SJSA1 (cell line): ENCODE measurements at regions not wholly inside any gene's neighbourhood (a gene's known extent, or its start where the extent isn't known, plus 50 kb on each side); places are given as distances from the start of the nearest gene placed in this dataset.
A peak's percentile ranks its signal among the peaks of the same experiment; 100 is the strongest.
"Not testable (repeated sequence)": the region's sequence is repeated elsewhere in the genome, so short reads cannot be mapped to it uniquely, and the experiment has no call there.

Experiments
- DNase-seq, 2 experiments: peaks; one replicate each; pipeline ENCODE4 v3.0.0-alpha.2; 2015 to 2020; ENCODE audit warnings: low spot score in 2 of 2, low read depth in 1 of 2
- H3K27ac ChIP-seq: fragments of 250-450 bp; sonication (Bioruptor Pico); 2 replicates; pipeline ENCODE4 v1.5.1; 2020; ENCODE audit warnings: mild to moderate bottlenecking, moderate library complexity
- H3K27me3 ChIP-seq: fragments of 250-450 bp; sonication (Bioruptor Pico); replicated peaks from 2 replicates; pipeline ENCODE4 v1.5.1; 2020; ENCODE audit warnings: mild to moderate bottlenecking, moderate library complexity
- H3K36me3 ChIP-seq: fragments of 250-450 bp; sonication (Bioruptor Pico); 2 replicates; pipeline ENCODE4 v1.5.1; 2020; ENCODE audit warnings: mild to moderate bottlenecking
- H3K4me1 ChIP-seq: fragments of 250-450 bp; sonication (Bioruptor Pico); replicated peaks from 2 replicates; pipeline ENCODE4 v1.6.1; 2021; ENCODE audit warnings: mild to moderate bottlenecking
- H3K4me3 ChIP-seq: fragments of 250-450 bp; sonication (Bioruptor Pico); 2 replicates; pipeline ENCODE4 v1.5.1; 2020; ENCODE audit warnings: mild to moderate bottlenecking
- H3K9me3 ChIP-seq: fragments of 250-450 bp; sonication (Bioruptor Pico); replicated peaks from 2 replicates; pipeline ENCODE4 v1.5.1; 2020; ENCODE audit warnings: mild to moderate bottlenecking

DNA sequence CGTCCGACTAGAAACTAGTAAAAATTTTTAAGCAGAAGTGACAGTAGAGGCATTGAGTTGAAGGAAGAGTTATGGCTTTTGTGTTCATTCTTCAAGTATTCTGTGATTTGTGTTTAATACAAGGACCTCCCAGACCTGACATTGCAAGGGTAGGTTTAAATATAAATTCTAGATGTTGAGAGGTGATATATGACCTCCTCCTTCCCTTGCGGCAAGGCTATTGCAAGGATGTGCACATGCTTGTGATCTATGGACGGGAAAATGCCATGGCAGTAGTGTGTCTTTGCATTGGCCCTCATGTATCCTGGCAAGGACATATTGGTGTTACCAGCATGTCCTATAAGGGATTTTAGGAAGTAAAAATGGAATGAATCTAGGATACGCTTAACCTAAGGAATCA lies 143.5 kb downstream of the NEDD1 start:
- no peak overlapping the region for H3K27ac ChIP-seq
- no peaks in the 10 kb centered on the region for H3K36me3 ChIP-seq
- no peaks in the 10 kb centered on the region for H3K9me3 ChIP-seq
- no peak for DNase-seq
- no peaks in the 10 kb centered on the region for H3K27me3 ChIP-seq
- H3K4me3 ChIP-seq: no peak overlapping the region
- no peaks in the 10 kb centered on the region for H3K4me1 ChIP-seq

DNA sequence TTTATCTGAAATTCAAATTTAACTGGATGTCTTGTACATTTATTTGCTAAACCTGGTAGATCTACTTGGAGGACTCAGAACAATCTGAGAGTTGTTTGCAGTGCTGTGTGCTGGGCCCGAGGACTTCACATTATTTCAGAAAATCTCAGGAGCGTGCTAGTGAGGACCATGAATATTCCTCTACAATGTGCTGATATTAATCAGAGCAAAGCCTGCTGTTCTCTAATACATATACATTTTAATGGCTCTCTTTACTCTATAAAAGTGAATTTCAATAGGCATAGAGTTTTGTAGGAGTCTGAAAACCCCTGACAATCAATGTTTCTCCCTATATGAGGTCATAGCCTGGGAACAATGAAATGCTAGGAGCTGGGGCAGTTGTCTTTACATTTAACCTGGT lies 144.3 kb downstream of the NEDD1 start:
- H3K36me3 ChIP-seq: no peaks in the 10 kb centered on the region

DNA sequence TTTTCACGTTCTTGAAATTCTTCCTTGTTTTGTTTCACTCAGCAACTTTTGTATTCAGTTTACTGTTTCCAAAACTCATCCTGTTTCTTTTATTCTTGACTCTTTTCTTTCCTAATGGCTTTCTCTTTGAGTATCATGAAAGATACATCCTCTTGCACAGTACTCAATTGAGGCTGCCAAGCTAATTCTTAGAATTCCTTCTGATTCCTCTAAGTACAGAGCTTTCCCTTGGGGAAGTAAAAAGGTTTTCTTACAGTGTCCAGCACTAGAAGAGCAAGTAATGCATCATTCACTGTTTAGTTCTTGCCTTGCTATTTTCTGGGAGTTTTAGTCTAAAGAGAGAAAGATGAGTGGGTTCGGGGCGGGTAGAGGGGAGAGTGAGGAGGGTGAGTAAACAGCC lies 154.1 kb downstream of the NEDD1 start:
- H3K36me3 ChIP-seq: no peaks in the 10 kb centered on the region
- DNase-seq: no peak
- H3K27ac ChIP-seq: no peak overlapping the region
- H3K9me3 ChIP-seq: no peaks in the 10 kb centered on the region
- H3K27me3 ChIP-seq: no peaks in the 10 kb centered on the region
- no peaks in the 10 kb centered on the region for H3K4me1 ChIP-seq
- H3K4me3 ChIP-seq: no peak overlapping the region

More for the DNA sequence above, 144.3 kb downstream of the NEDD1 start:
- DNase-seq: no peak
- Histone ChIP-seq H3K4me3 (no peak overlapping the region), H3K9me3 (no peaks in the 10 kb centered on the region), H3K27ac (no peak overlapping the region), H3K4me1 (no peaks in the 10 kb centered on the region), H3K27me3 (no peaks in the 10 kb centered on the region)

DNA sequence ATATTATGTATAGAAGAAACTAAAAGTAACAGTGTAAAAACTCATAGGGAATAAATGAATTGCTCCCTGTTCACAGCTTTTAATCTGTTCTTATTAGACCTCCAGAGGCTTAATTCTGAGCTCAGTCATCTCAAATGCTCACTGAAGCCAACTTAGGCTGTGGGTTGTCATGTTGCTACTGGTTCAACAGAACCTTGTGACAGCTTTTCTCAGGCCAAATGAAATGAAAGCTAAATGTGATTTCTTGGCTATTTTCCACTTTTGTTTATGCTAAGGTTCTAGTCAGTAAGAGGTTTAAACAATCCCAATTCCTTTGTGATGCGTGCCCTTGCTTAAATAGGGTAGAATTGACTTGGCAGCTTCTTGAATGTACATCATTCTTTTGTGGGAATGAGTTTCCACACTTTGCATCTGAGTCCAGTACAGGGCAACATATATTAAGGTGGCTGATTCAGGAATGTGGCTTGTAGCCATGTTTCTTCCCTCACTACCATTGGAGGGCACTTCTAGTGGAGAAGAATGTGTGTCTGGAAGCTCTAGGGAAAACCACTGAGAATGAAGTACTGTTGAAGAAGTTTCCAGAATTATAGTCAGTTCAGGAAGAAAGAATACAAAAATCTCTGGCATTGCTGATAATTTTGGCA lies 156.4 kb downstream of the NEDD1 start:
- Histone ChIP-seq H3K4me1 (no peaks in the 10 kb centered on the region), H3K36me3 (no peaks in the 10 kb centered on the region), H3K27ac (no peak overlapping the region), H3K9me3 (no peaks in the 10 kb centered on the region), H3K27me3 (no peaks in the 10 kb centered on the region), H3K4me3 (no peak overlapping the region)
- no peak for DNase-seq

DNA sequence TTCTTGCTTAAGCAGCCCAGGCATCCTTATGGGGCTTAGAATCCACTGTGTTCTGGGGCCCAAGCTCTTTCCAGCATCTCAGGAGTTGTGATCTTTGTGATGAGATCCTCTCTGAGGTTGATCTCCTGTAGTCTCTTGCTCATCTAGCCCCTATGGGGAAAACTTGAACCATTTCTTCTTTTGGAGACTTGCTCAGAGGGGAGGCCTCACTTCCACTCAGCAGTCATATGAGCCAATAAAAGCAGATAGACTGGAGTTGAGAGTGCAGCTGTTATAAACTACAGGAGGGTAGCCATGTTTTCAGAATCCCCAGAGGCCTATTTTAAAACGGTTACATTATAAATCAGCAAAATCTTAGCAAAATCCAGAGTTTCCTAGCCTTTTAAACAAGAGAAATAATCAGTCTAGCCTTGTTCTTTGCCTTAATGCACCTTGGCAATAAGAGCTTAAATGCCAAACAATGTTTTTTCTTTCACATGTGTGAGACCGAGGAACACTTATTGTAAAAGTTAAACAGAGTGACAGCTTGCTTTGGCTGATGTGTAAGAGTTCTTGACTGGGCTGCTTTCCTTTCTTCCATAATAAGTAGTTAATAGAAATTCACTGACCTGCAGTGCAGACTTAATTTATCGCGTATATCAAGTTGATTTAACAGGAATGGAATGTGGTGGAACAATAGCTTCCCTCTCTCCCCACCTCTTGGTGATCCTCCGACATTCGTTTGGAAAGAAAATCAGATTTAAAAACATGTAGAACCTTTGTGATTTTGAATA lies 168.3 kb downstream of the NEDD1 start:
- Histone ChIP-seq H3K36me3 (no peaks in the 10 kb centered on the region), H3K27me3 (no peaks in the 10 kb centered on the region; the same call in 1 of the 2 replicates), H3K27ac (no peak overlapping the region), H3K4me1 (0 out of 2 replicates have a peak, but pooled peaks cover 6% of the 10 kb centered on the region), H3K9me3 (no peaks in the 10 kb centered on the region), H3K4me3 (no peak overlapping the region)
- peak in 1 of 2 experiments; percentile 9 for DNase-seq

DNA sequence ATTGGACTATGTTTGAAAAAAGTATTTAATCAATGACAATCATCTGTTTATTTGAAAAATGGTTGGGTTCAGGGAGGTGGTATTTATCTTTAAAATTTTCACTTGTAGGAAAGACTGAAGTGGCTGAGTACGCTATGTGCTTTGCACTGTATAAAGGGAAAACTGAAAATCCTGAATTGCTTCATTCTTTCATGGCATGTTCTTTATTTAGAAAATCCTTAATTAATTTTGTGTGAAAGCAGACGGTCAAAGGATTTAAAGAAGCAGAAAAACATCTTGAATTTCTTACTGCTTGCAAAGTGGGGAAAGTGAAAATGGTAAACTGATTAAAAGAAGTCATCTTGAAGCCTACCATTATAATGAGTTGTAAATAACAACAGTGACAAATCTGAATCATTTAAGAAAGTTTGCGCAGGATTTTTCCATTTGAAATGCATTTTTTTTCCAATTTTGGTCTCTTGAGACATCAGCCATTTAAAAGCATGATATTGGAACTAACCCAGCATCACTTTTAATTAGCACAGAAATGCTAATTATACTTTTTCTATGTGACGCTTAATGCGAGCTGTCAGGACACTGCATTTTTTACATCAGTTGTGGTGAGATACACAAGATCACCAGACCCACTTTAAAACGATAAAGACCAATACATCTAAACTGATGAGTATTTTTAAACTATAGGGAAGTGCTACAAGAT lies 169.0 kb downstream of the NEDD1 start:
- Histone ChIP-seq H3K4me1 (0 out of 2 replicates have a peak, but pooled peaks cover 6% of the 10 kb centered on the region), H3K36me3 (no peaks in the 10 kb centered on the region), H3K27ac (no peak overlapping the region), H3K27me3 (no peaks in the 10 kb centered on the region; the same call in 1 of the 2 replicates), H3K4me3 (no peak overlapping the region), H3K9me3 (no peaks in the 10 kb centered on the region)
- DNase-seq: peak in 1 of 2 experiments; percentile 3

DNA sequence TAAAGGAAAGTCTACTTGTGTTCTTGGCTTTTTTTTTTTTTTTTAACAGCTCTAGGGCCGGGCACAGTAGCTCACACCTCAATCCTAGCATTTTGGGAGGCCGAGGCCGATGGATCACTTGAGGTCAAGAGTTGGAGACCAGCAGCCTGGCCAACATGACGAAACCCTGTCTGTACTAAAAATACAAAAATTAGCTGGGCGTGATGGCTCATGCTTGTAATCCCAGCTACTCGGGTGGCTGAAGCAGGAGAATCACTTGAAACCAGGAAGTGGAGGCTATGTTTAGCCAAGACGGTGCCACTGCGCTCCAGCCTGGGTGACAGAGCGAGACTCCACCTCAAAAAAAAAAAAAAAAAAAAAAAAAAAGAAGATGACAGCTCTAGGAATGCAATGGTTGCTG lies 169.9 kb downstream of the NEDD1 start:
- DNase-seq, H3K27ac ChIP-seq, H3K36me3 ChIP-seq, H3K4me3 ChIP-seq, H3K27me3 ChIP-seq, H3K4me1 ChIP-seq, H3K9me3 ChIP-seq: not testable (repeated sequence)

DNA sequence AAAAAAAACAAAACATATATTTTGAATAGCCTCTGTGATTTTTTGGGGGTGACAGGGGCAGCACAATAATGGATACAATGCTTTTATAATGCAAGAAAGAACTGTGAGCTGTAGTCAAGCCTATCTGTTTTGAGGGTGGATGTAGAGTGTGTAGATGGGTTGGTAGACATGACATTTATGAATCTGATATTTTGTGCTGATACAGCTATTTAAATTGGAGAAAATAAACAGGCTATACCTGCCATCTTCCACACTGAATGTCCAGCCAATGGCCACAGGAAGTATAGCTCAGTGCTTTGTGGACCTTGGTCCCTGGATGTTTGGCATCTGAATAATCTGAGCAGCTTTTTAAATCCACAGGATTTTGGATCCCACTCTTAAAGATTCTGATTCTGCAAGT lies 175.0 kb downstream of the NEDD1 start:
- DNase-seq: no peak
- Histone ChIP-seq H3K27ac (no peak overlapping the region), H3K4me1 (no peaks in the 10 kb centered on the region), H3K9me3 (no peaks in the 10 kb centered on the region), H3K36me3 (no peaks in the 10 kb centered on the region), H3K27me3 (no peaks in the 10 kb centered on the region; the same call in 1 of the 2 replicates), H3K4me3 (no peak overlapping the region)

DNA sequence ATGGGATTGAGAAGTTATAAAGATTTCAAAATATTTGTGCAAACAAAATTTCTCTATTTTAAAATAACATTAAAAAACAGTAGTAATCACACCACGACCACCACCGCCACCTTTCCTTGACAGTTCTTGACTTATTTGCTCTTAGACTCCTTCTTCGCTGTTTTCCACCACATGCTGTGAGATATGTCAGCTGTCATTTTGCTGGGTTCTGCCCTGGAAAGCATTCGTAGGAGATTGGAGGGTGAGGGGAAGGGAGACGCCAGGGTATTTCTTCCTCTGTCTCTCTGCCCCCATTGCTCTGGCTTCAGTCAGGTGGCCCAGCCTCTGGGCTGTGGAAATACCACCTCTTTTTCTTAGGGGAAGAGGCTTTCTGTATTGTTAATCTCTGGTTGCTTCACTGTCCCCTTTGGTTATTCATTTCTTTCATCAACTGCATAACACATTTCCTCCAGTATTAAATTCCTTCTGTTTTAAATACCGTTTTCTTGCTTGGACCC lies 186.2 kb downstream of the NEDD1 start:
- Histone ChIP-seq H3K27me3 (0 out of 2 replicates have a peak, but pooled peaks cover 5% of the 10 kb centered on the region), H3K9me3 (no peaks in the 10 kb centered on the region), H3K4me3 (no peak overlapping the region), H3K4me1 (no peaks in the 10 kb centered on the region), H3K27ac (no peak overlapping the region), H3K36me3 (no peaks in the 10 kb centered on the region)
- DNase-seq: no peak

DNA sequence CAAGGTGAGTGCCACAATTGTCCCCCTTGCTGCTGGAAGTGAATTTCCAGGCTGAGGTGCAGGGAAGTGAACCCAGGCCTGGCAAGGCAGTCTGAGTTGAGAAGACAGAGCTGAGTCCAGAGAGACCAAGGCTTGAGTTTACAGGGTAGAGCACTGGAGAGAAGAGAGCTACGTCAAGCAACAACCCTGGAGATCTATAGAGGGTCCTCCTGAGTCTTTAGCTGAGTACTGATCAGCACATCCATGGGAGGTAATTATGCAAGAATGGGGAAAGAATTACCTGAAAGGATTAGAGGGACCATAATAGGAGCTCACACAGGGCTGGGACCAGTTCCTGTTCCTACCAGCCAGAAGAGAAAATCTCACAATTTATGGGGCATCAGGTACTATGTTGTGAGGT lies 190.7 kb downstream of the NEDD1 start:
- H3K4me1 ChIP-seq: no peaks in the 10 kb centered on the region
- DNase-seq: no peak
- H3K4me3 ChIP-seq: no peak overlapping the region
- H3K27ac ChIP-seq: no peak overlapping the region
- H3K36me3 ChIP-seq: no peaks in the 10 kb centered on the region
- no peaks in the 10 kb centered on the region for H3K9me3 ChIP-seq
- 0 out of 2 replicates have a peak, but pooled peaks cover 5% of the 10 kb centered on the region for H3K27me3 ChIP-seq

DNA sequence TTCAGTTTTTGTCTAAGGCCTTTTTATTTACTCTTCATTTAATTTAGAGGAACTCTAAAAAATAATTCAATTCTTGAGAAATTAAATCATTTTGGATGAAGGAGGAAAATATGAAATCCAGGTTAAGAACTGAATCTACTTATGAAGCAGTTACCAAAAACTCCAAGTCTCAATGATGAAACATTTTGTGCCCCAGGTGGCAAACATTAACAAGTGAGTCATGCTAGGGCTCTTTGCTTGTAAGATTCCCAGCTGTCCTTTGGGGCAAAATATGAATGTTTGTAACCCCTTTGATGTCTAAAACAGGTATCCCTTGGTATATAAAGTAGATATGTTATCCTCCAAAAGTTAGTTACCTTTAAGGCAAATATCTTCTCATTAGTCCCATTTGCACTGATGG lies 202.4 kb downstream of the NEDD1 start:
- Histone ChIP-seq H3K27ac (no peak overlapping the region), H3K9me3 (no peaks in the 10 kb centered on the region), H3K27me3 (no peaks in the 10 kb centered on the region), H3K36me3 (no peaks in the 10 kb centered on the region), H3K4me1 (no peaks in the 10 kb centered on the region), H3K4me3 (no peak overlapping the region)
- DNase-seq: no peak

DNA sequence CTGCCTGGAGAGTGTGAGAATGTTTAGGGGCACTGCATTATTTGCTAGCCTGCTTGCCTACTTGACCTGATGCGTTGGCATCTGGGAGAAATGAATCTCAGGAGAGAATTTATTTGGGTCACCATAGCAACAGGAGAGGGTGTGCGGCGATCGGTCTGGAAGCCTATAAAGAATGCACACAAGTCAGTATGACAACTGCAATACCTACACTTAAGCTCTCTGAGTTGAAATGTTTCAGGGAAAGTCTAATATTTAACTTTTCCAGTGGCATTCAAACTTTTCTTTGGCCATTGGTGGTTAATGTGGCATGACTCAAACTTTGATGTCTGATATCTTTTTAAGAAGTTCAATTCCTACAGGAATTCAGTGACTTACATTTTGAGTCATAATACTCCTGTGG lies 205.1 kb downstream of the NEDD1 start:
- Histone ChIP-seq H3K27me3 (no peaks in the 10 kb centered on the region), H3K4me1 (no peaks in the 10 kb centered on the region), H3K27ac (no peak overlapping the region), H3K36me3 (no peaks in the 10 kb centered on the region), H3K9me3 (no peaks in the 10 kb centered on the region), H3K4me3 (no peak overlapping the region)
- no peak for DNase-seq

DNA sequence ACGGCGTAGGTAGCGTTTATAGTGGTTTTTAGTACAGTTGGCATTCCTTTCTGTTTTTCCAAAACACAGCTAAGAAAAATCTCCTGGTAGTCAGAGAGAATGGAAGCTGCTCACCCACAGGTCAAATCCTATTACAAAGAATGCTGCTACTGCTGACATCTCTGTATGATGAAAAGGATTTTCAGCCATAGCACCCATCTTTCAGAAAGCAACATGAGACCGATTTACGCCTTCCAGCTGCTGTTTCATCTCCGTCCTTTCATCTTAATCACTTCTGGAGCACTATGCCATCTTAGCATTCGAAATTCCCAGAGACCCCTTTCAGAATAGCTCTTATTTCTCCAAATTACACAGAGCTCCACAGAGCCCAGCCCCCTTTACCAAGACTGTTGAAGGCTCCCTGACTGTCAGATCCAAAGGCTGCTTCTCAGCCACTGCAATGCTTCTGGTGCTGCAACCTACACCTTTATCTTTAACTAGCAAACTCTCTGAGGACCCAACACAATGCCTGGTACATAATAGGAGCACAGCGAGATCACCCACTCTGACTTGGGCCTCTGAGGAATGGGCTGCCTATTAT lies 211.8 kb downstream of the NEDD1 start:
- H3K9me3 ChIP-seq: no peaks in the 10 kb centered on the region
- no peaks in the 10 kb centered on the region for H3K27me3 ChIP-seq

More for the DNA sequence above, 211.8 kb downstream of the NEDD1 start:
- H3K4me3 ChIP-seq: no peak overlapping the region
- no peak overlapping the region for H3K27ac ChIP-seq
- no peaks in the 10 kb centered on the region for H3K36me3 ChIP-seq
- no peak for DNase-seq
- H3K4me1 ChIP-seq: no peaks in the 10 kb centered on the region
